HG02571 (cell line): ENCODE measurements at regions not wholly inside any gene's neighbourhood (a gene's known extent, or its start where the extent isn't known, plus 50 kb on each side); places are given as distances from the start of the nearest gene placed in this dataset.
"Not testable (repeated sequence)": the region's sequence is repeated elsewhere in the genome, so short reads cannot be mapped to it uniquely, and the experiment has no call there.

ENCODE experiments used
- ATAC-seq: cut with Tn5 transposase; IDR thresholded peaks from one replicate; pipeline ENCODE4 v1.9.1; 2021; ENCODE audit warnings: mild to moderate bottlenecking, moderate library complexity; ENCODE audit not compliant: unreplicated experiment

GRCh38 chr5:97234380-97234779 is 51.3 kb upstream of the RIOK2 start:
- ATAC-seq: not testable (repeated sequence)

- no peak for ATAC-seq
These were observed 59.3 kb upstream of the RIOK2 start for GRCh38 chr5:97242341-97242740.

GRCh38 chr5:97243353-97243752 is 60.3 kb upstream of the RIOK2 start:
- no peak for ATAC-seq

GRCh38 chr5:97245386-97245785 is 62.3 kb upstream of the RIOK2 start:
- ATAC-seq: no peak

GRCh38 chr5:97250113-97250512 is 67.1 kb upstream of the RIOK2 start:
- no peak for ATAC-seq

GRCh38 chr5:97266076-97266475 is 83.0 kb upstream of the RIOK2 start:
- ATAC-seq: no peak

- ATAC-seq: no peak
These were observed 83.5 kb upstream of the RIOK2 start for GRCh38 chr5:97266576-97266975.

- ATAC-seq: no peak
These were observed 84.7 kb upstream of the RIOK2 start for GRCh38 chr5:97267767-97268166.

GRCh38 chr5:97276474-97277120 is 93.5 kb upstream of the RIOK2 start:
- no peak for ATAC-seq

- ATAC-seq: no peak
These were observed 98.2 kb upstream of the RIOK2 start for GRCh38 chr5:97281257-97281656.

- ATAC-seq: peak; percentile 80
These were observed 114.1 kb upstream of the RIOK2 start for GRCh38 chr5:97297063-97297703.

- no peak for ATAC-seq
These were observed 114.7 kb upstream of the RIOK2 start for GRCh38 chr5:97297704-97298091.

GRCh38 chr5:97301181-97301580 is 118.1 kb upstream of the RIOK2 start:
- not testable (repeated sequence) for ATAC-seq

GRCh38 chr5:97338729-97339128 is 155.7 kb upstream of the RIOK2 start:
- no peak for ATAC-seq

- ATAC-seq: peak; percentile 99
These were observed 172.7 kb upstream of the RIOK2 start for GRCh38 chr5:97355775-97356174.

GRCh38 chr5:97363577-97363976 is 180.5 kb upstream of the RIOK2 start:
- no peak for ATAC-seq

- no peak for ATAC-seq
These were observed 181.7 kb upstream of the RIOK2 start for GRCh38 chr5:97364731-97365130.

- ATAC-seq: no peak
These were observed 182.3 kb upstream of the RIOK2 start for GRCh38 chr5:97365163-97365845.

- no peak for ATAC-seq
These were observed 182.9 kb upstream of the RIOK2 start for GRCh38 chr5:97365918-97366317.

- no peak for ATAC-seq
These were observed 192.9 kb upstream of the RIOK2 start for GRCh38 chr5:97375959-97376358.

- no peak for ATAC-seq
These were observed 194.5 kb upstream of the RIOK2 start for GRCh38 chr5:97377582-97377981.

GRCh38 chr5:97383996-97384395 is 200.9 kb upstream of the RIOK2 start:
- ATAC-seq: no peak
